ENCODE measurements at regions not wholly inside any gene's neighbourhood (a gene's known extent, or its start where the extent isn't known, plus 50 kb on each side); places are given as distances from the start of the nearest gene placed in this dataset.

DNA sequence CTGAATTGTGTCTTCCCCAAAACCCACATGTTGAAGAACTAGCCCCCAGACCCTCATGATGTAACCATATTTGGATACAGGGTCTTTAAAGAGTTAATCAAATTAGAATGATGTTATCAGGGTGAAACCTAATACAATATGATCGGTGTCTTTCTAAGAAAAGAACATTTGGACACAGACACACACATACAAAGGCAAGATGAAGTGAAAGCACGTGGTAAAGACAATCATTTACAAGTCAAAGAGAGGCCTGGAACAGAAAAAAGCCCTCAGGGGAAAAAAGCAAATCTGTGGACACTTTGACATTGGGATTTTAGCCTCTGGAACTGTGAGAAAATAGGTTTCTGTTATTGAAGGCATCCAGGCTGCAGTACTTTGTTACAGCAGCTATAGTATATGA lies 733.4 kb downstream of the JRKL start:
- TF ChIP-seq SP1 (IDR thresholded peaks at IDR 0.05) (no peak), RAD21 (IDR thresholded peaks at IDR 0.05) (no peak), YY1 (IDR thresholded peaks at IDR 0.05) (no peak), JUND (IDR thresholded peaks at IDR 0.05) (no peak), TAF1 (conservative IDR thresholded peaks at IDR 0.05) (no peak), FOXA2 (IDR thresholded peaks at IDR 0.05) (no peak), EGR1 (IDR thresholded peaks at IDR 0.05; ENCODE audit: low read depth in 2 of 2) (no peak), FOXA1 (IDR thresholded peaks at IDR 0.05) (no peak), RXRA (IDR thresholded peaks at IDR 0.05) (no peak)
- TF ChIP-seq, protein P1, sequence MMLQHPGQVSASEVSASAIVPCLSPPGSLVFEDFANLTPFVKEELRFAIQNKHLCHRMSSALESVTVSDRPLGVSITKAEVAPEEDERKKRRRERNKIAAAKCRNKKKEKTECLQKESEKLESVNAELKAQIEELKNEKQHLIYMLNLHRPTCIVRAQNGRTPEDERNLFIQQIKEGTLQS (IDR thresholded peaks at IDR 0.05): no peak
- TF ChIP-seq, protein P2, sequence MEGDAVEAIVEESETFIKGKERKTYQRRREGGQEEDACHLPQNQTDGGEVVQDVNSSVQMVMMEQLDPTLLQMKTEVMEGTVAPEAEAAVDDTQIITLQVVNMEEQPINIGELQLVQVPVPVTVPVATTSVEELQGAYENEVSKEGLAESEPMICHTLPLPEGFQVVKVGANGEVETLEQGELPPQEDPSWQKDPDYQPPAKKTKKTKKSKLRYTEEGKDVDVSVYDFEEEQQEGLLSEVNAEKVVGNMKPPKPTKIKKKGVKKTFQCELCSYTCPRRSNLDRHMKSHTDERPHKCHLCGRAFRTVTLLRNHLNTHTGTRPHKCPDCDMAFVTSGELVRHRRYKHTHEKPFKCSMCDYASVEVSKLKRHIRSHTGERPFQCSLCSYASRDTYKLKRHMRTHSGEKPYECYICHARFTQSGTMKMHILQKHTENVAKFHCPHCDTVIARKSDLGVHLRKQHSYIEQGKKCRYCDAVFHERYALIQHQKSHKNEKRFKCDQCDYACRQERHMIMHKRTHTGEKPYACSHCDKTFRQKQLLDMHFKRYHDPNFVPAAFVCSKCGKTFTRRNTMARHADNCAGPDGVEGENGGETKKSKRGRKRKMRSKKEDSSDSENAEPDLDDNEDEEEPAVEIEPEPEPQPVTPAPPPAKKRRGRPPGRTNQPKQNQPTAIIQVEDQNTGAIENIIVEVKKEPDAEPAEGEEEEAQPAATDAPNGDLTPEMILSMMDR (IDR thresholded peaks at IDR 0.05; ENCODE audit: low read depth, low read length, missing input control): no peak
- TF ChIP-seq, protein P3, sequence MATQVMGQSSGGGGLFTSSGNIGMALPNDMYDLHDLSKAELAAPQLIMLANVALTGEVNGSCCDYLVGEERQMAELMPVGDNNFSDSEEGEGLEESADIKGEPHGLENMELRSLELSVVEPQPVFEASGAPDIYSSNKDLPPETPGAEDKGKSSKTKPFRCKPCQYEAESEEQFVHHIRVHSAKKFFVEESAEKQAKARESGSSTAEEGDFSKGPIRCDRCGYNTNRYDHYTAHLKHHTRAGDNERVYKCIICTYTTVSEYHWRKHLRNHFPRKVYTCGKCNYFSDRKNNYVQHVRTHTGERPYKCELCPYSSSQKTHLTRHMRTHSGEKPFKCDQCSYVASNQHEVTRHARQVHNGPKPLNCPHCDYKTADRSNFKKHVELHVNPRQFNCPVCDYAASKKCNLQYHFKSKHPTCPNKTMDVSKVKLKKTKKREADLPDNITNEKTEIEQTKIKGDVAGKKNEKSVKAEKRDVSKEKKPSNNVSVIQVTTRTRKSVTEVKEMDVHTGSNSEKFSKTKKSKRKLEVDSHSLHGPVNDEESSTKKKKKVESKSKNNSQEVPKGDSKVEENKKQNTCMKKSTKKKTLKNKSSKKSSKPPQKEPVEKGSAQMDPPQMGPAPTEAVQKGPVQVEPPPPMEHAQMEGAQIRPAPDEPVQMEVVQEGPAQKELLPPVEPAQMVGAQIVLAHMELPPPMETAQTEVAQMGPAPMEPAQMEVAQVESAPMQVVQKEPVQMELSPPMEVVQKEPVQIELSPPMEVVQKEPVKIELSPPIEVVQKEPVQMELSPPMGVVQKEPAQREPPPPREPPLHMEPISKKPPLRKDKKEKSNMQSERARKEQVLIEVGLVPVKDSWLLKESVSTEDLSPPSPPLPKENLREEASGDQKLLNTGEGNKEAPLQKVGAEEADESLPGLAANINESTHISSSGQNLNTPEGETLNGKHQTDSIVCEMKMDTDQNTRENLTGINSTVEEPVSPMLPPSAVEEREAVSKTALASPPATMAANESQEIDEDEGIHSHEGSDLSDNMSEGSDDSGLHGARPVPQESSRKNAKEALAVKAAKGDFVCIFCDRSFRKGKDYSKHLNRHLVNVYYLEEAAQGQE (IDR thresholded peaks at IDR 0.05): no peak
- TF ChIP-seq, protein P4, sequence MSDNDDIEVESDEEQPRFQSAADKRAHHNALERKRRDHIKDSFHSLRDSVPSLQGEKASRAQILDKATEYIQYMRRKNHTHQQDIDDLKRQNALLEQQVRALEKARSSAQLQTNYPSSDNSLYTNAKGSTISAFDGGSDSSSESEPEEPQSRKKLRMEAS (IDR thresholded peaks at IDR 0.05): no peak
- TF ChIP-seq, protein P5, sequence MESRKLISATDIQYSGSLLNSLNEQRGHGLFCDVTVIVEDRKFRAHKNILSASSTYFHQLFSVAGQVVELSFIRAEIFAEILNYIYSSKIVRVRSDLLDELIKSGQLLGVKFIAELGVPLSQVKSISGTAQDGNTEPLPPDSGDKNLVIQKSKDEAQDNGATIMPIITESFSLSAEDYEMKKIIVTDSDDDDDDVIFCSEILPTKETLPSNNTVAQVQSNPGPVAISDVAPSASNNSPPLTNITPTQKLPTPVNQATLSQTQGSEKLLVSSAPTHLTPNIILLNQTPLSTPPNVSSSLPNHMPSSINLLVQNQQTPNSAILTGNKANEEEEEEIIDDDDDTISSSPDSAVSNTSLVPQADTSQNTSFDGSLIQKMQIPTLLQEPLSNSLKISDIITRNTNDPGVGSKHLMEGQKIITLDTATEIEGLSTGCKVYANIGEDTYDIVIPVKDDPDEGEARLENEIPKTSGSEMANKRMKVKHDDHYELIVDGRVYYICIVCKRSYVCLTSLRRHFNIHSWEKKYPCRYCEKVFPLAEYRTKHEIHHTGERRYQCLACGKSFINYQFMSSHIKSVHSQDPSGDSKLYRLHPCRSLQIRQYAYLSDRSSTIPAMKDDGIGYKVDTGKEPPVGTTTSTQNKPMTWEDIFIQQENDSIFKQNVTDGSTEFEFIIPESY (IDR thresholded peaks at IDR 0.05): no peak
